HL-60 (cell line): ENCODE measurements at regions not wholly inside any gene's neighbourhood (a gene's known extent, or its start where the extent isn't known, plus 50 kb on each side); places are given as distances from the start of the nearest gene placed in this dataset.

ENCODE experiments used
- DNase-seq, 2 experiments: peaks; one replicate each; pipeline ENCODE4 v3.0.0-alpha.2; 2010 to 2020; ENCODE audit warnings: low read depth in 1 of 2, low spot score in 1 of 2
- H3K27ac ChIP-seq: fragments of 250-450 bp; sonication (Bioruptor Pico); replicated peaks from 2 replicates; pipeline ENCODE4 v1.5.1; 2020; ENCODE audit warnings: mild to moderate bottlenecking, moderate library complexity
- H3K27me3 ChIP-seq: fragments of 250-450 bp; sonication (Bioruptor Pico); 2 replicates; pipeline ENCODE4 v1.5.1; 2021; ENCODE audit warnings: mild to moderate bottlenecking, moderate library complexity; ENCODE audit not compliant: insufficient read depth, poor library complexity, severe bottlenecking
- H3K4me3 ChIP-seq: replicated peaks from 2 replicates; pipeline ENCODE4 v1.5.1; 2011; ENCODE audit warnings: mild to moderate bottlenecking, control low read depth, low read length; ENCODE audit not compliant: insufficient read depth
- GABPA ChIP-seq: IDR thresholded peaks from 2 replicates; pipeline ENCODE4 v1.6.1; 2012; ENCODE audit warnings: low read depth
- POLR2AphosphoS5 ChIP-seq: IDR thresholded peaks from 2 replicates; pipeline ENCODE4 v1.6.1; 2012; ENCODE audit warnings: low read depth
- SPI1 ChIP-seq: IDR thresholded peaks from 2 replicates; pipeline ENCODE4 v1.6.1; 2012; ENCODE audit warnings: low read depth, mild to moderate bottlenecking, borderline replicate concordance
- TF ChIP-seq, protein P1 (sequence below): IDR thresholded peaks from 2 replicates; pipeline ENCODE4 v1.6.1; 2012; ENCODE audit warnings: low read depth; ENCODE audit not compliant: insufficient replicate concordance
- TF ChIP-seq, protein P2 (sequence below): IDR thresholded peaks from one replicate; pipeline ENCODE4 v1.5.1; 2011; ENCODE audit warnings: low read length, control low read depth, inconsistent platforms; ENCODE audit not compliant: insufficient read depth

GRCh38 chr13:47474326-47474725 is 526.7 kb downstream of the SUCLA2 start:
- DNase-seq: no peak
- TF ChIP-seq, protein P1, sequence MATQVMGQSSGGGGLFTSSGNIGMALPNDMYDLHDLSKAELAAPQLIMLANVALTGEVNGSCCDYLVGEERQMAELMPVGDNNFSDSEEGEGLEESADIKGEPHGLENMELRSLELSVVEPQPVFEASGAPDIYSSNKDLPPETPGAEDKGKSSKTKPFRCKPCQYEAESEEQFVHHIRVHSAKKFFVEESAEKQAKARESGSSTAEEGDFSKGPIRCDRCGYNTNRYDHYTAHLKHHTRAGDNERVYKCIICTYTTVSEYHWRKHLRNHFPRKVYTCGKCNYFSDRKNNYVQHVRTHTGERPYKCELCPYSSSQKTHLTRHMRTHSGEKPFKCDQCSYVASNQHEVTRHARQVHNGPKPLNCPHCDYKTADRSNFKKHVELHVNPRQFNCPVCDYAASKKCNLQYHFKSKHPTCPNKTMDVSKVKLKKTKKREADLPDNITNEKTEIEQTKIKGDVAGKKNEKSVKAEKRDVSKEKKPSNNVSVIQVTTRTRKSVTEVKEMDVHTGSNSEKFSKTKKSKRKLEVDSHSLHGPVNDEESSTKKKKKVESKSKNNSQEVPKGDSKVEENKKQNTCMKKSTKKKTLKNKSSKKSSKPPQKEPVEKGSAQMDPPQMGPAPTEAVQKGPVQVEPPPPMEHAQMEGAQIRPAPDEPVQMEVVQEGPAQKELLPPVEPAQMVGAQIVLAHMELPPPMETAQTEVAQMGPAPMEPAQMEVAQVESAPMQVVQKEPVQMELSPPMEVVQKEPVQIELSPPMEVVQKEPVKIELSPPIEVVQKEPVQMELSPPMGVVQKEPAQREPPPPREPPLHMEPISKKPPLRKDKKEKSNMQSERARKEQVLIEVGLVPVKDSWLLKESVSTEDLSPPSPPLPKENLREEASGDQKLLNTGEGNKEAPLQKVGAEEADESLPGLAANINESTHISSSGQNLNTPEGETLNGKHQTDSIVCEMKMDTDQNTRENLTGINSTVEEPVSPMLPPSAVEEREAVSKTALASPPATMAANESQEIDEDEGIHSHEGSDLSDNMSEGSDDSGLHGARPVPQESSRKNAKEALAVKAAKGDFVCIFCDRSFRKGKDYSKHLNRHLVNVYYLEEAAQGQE: no peak
- TF ChIP-seq, protein P2, sequence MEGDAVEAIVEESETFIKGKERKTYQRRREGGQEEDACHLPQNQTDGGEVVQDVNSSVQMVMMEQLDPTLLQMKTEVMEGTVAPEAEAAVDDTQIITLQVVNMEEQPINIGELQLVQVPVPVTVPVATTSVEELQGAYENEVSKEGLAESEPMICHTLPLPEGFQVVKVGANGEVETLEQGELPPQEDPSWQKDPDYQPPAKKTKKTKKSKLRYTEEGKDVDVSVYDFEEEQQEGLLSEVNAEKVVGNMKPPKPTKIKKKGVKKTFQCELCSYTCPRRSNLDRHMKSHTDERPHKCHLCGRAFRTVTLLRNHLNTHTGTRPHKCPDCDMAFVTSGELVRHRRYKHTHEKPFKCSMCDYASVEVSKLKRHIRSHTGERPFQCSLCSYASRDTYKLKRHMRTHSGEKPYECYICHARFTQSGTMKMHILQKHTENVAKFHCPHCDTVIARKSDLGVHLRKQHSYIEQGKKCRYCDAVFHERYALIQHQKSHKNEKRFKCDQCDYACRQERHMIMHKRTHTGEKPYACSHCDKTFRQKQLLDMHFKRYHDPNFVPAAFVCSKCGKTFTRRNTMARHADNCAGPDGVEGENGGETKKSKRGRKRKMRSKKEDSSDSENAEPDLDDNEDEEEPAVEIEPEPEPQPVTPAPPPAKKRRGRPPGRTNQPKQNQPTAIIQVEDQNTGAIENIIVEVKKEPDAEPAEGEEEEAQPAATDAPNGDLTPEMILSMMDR: no peak
- TF ChIP-seq GABPA (no peak), POLR2AphosphoS5 (no peak), SPI1 (no peak)
- Histone ChIP-seq H3K27me3 (no peaks in the 10 kb centered on the region), H3K27ac (no peak overlapping the region), H3K4me3 (no peak overlapping the region)

DNA sequence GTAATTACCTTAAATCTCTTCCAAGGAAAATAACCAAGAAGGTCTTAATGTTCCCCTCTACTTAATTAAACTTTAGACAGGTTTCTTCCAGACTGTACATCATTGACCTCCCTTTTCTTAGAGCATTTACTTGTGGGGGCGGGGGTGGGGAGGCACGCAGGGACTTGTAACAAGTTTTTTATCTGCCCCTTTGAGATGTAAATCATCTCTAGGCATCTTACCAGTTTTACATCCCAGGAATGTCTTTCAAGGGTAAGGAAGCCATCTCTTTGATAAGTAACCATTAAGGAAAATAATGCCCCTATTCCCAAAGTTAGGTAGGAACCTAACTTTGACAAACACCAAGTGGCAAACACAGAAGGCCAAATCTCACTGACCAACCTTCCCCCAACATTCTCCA is 528.6 kb downstream of the SUCLA2 start:
- Histone ChIP-seq H3K4me3 (no peak overlapping the region), H3K27ac (no peak overlapping the region), H3K27me3 (no peaks in the 10 kb centered on the region)
- TF ChIP-seq GABPA (no peak), SPI1 (no peak), POLR2AphosphoS5 (no peak)
- TF ChIP-seq, protein P1: no peak
- TF ChIP-seq, protein P2: no peak
- DNase-seq: no peak

DNA sequence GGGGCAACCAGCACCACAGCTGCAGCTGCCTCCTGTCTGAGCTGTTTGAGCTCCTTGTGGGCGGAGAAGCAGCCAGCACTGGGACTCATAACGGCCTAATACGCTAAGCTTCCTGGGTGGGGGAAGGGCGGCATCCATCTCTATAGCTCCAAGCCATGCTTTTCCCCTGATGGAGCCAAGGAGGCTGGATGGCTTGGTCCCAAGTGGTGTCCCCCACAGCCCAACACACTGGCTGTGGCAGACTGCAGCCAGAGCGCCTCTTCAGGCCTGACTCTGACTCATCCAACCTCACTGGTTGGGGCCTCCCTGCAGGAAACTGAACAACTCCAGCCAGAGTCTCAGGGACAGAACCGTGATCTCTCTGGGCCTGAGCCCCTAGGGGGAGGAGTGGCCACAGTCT is 537.3 kb downstream of the SUCLA2 start:
- no peak for DNase-seq
- H3K27ac ChIP-seq: no peak overlapping the region
- no peaks in the 10 kb centered on the region for H3K27me3 ChIP-seq
- H3K4me3 ChIP-seq: no peak overlapping the region
- TF ChIP-seq POLR2AphosphoS5 (no peak), GABPA (no peak), SPI1 (no peak)
- TF ChIP-seq, protein P1: no peak

DNA sequence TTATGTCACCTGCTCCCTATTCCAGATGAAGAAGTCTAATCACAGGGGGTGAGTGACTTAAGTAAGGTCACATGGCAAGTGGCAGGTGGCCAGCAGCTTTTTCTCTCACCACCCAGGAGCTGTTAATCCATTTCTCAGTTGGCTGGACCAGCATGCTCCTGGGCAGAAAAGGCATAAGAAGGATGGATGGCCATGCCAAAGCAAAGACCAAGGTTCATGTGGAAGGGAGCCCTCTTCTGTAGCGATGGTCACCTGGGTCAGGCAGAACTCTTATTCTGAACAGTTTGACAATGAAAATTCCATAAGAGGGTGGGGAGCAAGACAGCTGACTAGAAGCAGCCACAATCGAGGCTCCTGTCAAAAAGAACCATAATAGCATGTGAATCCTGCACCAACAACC is 538.1 kb downstream of the SUCLA2 start:
- no peaks in the 10 kb centered on the region for H3K27me3 ChIP-seq
- TF ChIP-seq, protein P2: no peak
- TF ChIP-seq GABPA: no peak
- TF ChIP-seq, protein P1: no peak
- no peak for TF ChIP-seq SPI1
- TF ChIP-seq POLR2AphosphoS5: no peak
- no peak for DNase-seq
- no peak overlapping the region for H3K27ac ChIP-seq
- no peak overlapping the region for H3K4me3 ChIP-seq
